ENCODE measurements at regions not wholly inside any gene's neighbourhood (a gene's known extent, or its start where the extent isn't known, plus 50 kb on each side); places are given as distances from the start of the nearest gene placed in this dataset.
"Not testable (repeated sequence)": the region's sequence is repeated elsewhere in the genome, so short reads cannot be mapped to it uniquely, and the experiment has no call there.

DNA sequence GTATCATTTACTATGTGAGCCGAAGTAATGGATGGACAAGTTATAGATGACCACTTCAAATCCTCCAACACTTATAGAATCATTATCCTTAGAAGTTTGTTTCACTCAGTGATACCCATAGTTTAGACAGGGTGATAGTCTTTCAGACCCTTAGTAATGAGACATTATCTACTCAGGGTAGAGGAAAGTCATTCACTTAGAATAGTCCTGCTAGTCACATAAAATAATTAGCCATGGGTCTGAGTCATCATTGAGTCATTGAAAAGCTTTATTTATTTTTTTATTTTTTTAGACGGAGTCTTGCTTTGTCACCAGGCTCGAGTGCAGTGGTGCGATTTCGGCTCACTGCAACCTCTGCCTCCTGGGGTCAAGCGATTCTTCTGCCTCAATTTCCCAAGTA, 321.7 kb upstream of the FSTL5 start:
- no peak overlapping the region for H3K4me2 ChIP-seq (ENCODE audit: low read depth, low read length, poor library complexity, severe bottlenecking)
- no peaks in the 10 kb centered on the region for H3K27me3 ChIP-seq (ENCODE audit: insufficient read depth, low read length, poor library complexity, severe bottlenecking)
- H3K4me3 ChIP-seq (ENCODE audit: low read length, poor library complexity, severe bottlenecking), result no peak overlapping the region
- TF ChIP-seq, protein P1, sequence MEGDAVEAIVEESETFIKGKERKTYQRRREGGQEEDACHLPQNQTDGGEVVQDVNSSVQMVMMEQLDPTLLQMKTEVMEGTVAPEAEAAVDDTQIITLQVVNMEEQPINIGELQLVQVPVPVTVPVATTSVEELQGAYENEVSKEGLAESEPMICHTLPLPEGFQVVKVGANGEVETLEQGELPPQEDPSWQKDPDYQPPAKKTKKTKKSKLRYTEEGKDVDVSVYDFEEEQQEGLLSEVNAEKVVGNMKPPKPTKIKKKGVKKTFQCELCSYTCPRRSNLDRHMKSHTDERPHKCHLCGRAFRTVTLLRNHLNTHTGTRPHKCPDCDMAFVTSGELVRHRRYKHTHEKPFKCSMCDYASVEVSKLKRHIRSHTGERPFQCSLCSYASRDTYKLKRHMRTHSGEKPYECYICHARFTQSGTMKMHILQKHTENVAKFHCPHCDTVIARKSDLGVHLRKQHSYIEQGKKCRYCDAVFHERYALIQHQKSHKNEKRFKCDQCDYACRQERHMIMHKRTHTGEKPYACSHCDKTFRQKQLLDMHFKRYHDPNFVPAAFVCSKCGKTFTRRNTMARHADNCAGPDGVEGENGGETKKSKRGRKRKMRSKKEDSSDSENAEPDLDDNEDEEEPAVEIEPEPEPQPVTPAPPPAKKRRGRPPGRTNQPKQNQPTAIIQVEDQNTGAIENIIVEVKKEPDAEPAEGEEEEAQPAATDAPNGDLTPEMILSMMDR (conservative IDR thresholded peaks at IDR 0.05; ENCODE audit: low read length), result no peak
- no peak for TF ChIP-seq EZH2phosphoT487 (IDR thresholded peaks at IDR 0.05; ENCODE audit: borderline replicate concordance)
- no peaks in the 10 kb centered on the region for H3F3A ChIP-seq (ENCODE audit: low read depth)
- H2AFZ ChIP-seq (ENCODE audit: low read length), result no peak overlapping the region
- H3K9me2 ChIP-seq (replicated peaks; ENCODE audit: low read depth, low read length), result no peaks in the 10 kb centered on the region; the same call in 1 of the 2 replicates
- H3K4me1 ChIP-seq (ENCODE audit: insufficient read depth, low read length, poor library complexity, severe bottlenecking), result no peaks in the 10 kb centered on the region
- H3K79me2 ChIP-seq (ENCODE audit: insufficient read depth, low read length), result no peaks in the 10 kb centered on the region
- no peaks in the 10 kb centered on the region for H3K9me3 ChIP-seq (ENCODE audit: insufficient read depth, low read depth, low read length)
- no peaks in the 10 kb centered on the region for H3K36me3 ChIP-seq (ENCODE audit: insufficient read depth, low read length)
- no peaks in the 10 kb centered on the region for H4K20me1 ChIP-seq (ENCODE audit: insufficient read depth, low read length, poor library complexity, severe bottlenecking)
- no peak overlapping the region for H3K9ac ChIP-seq (ENCODE audit: low read depth, low read length, poor library complexity, severe bottlenecking)

DNA sequence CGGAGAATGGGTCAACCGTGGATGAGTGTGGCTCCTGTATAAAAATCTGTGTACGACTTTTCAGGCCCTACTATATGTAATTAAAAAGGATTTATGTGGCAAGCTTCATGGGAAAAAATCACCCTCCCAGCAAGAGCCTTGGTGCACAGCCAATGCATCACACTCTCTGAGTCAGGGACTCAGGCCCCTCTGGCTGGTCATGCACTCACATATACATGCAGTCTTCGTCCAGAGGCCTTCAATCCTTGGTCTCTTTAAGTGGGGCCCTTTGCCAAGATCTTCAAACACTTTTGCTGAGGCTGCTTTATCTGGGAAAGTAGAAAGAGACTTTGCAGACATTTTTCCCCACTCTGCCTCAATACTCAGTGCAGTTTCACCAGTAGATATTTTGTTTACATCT, 311.4 kb upstream of the FSTL5 start:
- no peaks in the 10 kb centered on the region for H3K9me2 ChIP-seq (replicated peaks; ENCODE audit: low read depth, low read length)
- H3K4me3 ChIP-seq (ENCODE audit: low read length, poor library complexity, severe bottlenecking), result no peak overlapping the region
- H3K4me2 ChIP-seq (ENCODE audit: low read depth, low read length, poor library complexity, severe bottlenecking), result no peak overlapping the region
- H3K9me3 ChIP-seq (ENCODE audit: insufficient read depth, low read depth, low read length), result no peaks in the 10 kb centered on the region
- H3K36me3 ChIP-seq (ENCODE audit: insufficient read depth, low read length), result no peaks in the 10 kb centered on the region
- no peaks in the 10 kb centered on the region for H3K27me3 ChIP-seq (ENCODE audit: insufficient read depth, low read length, poor library complexity, severe bottlenecking)
- no peak overlapping the region for H2AFZ ChIP-seq (ENCODE audit: low read length)
- H3K79me2 ChIP-seq (ENCODE audit: insufficient read depth, low read length), result no peaks in the 10 kb centered on the region
- TF ChIP-seq, protein P1 (conservative IDR thresholded peaks at IDR 0.05; ENCODE audit: low read length), result no peak
- TF ChIP-seq EZH2phosphoT487 (IDR thresholded peaks at IDR 0.05; ENCODE audit: borderline replicate concordance), result no peak
- no peak overlapping the region for H3K9ac ChIP-seq (ENCODE audit: low read depth, low read length, poor library complexity, severe bottlenecking)
- peaks cover 2% of the 10 kb centered on the region for H4K20me1 ChIP-seq (ENCODE audit: insufficient read depth, low read length, poor library complexity, severe bottlenecking)
- no peaks in the 10 kb centered on the region for H3F3A ChIP-seq (ENCODE audit: low read depth)
- H3K4me1 ChIP-seq (ENCODE audit: insufficient read depth, low read length, poor library complexity, severe bottlenecking), result no peaks in the 10 kb centered on the region

- Histone ChIP-seq H2AFZ (ENCODE audit: low read length) (no peak overlapping the region), H3K9me2 (replicated peaks; ENCODE audit: low read depth, low read length) (no peaks in the 10 kb centered on the region), H4K20me1 (ENCODE audit: insufficient read depth, low read length, poor library complexity, severe bottlenecking) (peaks cover 2% of the 10 kb centered on the region), H3F3A (ENCODE audit: low read depth) (no peaks in the 10 kb centered on the region), H3K9me3 (ENCODE audit: insufficient read depth, low read depth, low read length) (no peaks in the 10 kb centered on the region), H3K4me3 (ENCODE audit: low read length, poor library complexity, severe bottlenecking) (no peak overlapping the region), H3K36me3 (ENCODE audit: insufficient read depth, low read length) (no peaks in the 10 kb centered on the region), H3K4me2 (ENCODE audit: low read depth, low read length, poor library complexity, severe bottlenecking) (no peak overlapping the region), H3K27me3 (ENCODE audit: insufficient read depth, low read length, poor library complexity, severe bottlenecking) (no peaks in the 10 kb centered on the region), H3K9ac (ENCODE audit: low read depth, low read length, poor library complexity, severe bottlenecking) (no peak overlapping the region), H3K79me2 (ENCODE audit: insufficient read depth, low read length) (no peaks in the 10 kb centered on the region), H3K4me1 (ENCODE audit: insufficient read depth, low read length, poor library complexity, severe bottlenecking) (no peaks in the 10 kb centered on the region)
- no peak for TF ChIP-seq EZH2phosphoT487 (IDR thresholded peaks at IDR 0.05; ENCODE audit: borderline replicate concordance)
- TF ChIP-seq, protein P1 (conservative IDR thresholded peaks at IDR 0.05; ENCODE audit: low read length), result no peak
Measured at GRCh38 chr4:162469977-162470376, 306.2 kb upstream of the FSTL5 start.

GRCh38 chr4:162465356-162465755, 301.6 kb upstream of the FSTL5 start:
- not testable (repeated sequence) for H3K27me3 ChIP-seq (ENCODE audit: insufficient read depth, low read length, poor library complexity, severe bottlenecking); H4K20me1 ChIP-seq (ENCODE audit: insufficient read depth, low read length, poor library complexity, severe bottlenecking); H3F3A ChIP-seq (ENCODE audit: low read depth); H3K4me1 ChIP-seq (ENCODE audit: insufficient read depth, low read length, poor library complexity, severe bottlenecking); H3K9me2 ChIP-seq (replicated peaks; ENCODE audit: low read depth, low read length); H3K36me3 ChIP-seq (ENCODE audit: insufficient read depth, low read length); H2AFZ ChIP-seq (ENCODE audit: low read length); H3K4me2 ChIP-seq (ENCODE audit: low read depth, low read length, poor library complexity, severe bottlenecking); H3K9ac ChIP-seq (ENCODE audit: low read depth, low read length, poor library complexity, severe bottlenecking); H3K79me2 ChIP-seq (ENCODE audit: insufficient read depth, low read length); H3K9me3 ChIP-seq (ENCODE audit: insufficient read depth, low read depth, low read length); H3K4me3 ChIP-seq (ENCODE audit: low read length, poor library complexity, severe bottlenecking)

Data from Loucy (cell line).